ENCODE measurements at regions not wholly inside any gene's neighbourhood (a gene's known extent, or its start where the extent isn't known, plus 50 kb on each side); places are given as distances from the start of the nearest gene placed in this dataset.

DNA sequence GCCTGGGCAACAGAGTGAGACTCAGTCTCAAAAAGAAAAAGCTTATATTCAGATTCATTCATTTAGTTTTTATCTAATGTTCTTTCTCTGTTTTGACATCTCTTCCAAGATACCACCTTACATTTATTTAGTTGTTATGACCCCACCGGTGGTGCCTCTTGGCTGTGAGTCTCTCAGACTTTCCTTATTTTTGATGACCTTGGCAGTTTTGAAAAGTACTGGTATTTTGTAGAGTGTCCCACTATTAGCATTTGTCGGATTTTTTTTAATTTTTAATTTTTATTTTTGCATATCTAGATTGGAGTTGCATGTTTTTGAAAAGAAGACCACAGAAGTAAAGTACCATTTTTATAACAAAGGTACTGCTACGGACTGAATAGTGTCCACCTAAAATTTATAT lies 351.7 kb upstream of the KYNU start:
- intact Hi-C loops (cut with DNase I; ENCODE audit: low total_unique reads): no loop called here

DNA sequence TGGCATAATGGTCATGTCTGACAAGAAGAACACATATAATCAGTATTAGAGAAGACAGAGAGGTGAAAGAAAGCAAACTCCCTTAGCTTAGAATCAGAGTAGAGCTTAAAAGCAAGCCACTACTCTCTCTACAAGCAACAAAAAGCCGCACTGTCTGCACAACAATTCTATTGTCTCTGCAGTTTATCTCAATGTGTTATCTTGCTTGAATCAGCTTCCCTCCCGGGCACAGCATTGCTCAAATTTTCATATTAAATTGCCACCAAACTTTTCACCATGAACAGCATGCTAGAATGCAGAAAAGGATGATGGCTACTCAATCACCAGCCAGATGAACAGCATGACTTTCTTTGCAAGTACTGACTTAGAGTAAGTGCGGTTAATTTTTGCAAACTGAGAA lies 356.0 kb upstream of the KYNU start:
- Histone ChIP-seq H3K27me3 (replicated peaks in 1 of 7) (no peaks in the 10 kb centered on the region), H3K4me1 (no peaks in the 10 kb centered on the region), H3K4me3 (no peak overlapping the region), H3K9me3 (no peaks in the 10 kb centered on the region), H3K27ac (no peak overlapping the region), H3K36me3 (no peaks in the 10 kb centered on the region)
- no peak for DNase-seq
- intact Hi-C loops (cut with DNase I; ENCODE audit: low total_unique reads): no loop called here
- 72 to 89% (median 74%) methylated on average over 3 of the region's 3 CpGs for WGBS, 5 donors
- no peak for TF ChIP-seq POLR2AphosphoS5 (IDR thresholded peaks at IDR 0.05)
- TF ChIP-seq POLR2A (IDR thresholded peaks at IDR 0.05): no peak
- TF ChIP-seq, protein P1, sequence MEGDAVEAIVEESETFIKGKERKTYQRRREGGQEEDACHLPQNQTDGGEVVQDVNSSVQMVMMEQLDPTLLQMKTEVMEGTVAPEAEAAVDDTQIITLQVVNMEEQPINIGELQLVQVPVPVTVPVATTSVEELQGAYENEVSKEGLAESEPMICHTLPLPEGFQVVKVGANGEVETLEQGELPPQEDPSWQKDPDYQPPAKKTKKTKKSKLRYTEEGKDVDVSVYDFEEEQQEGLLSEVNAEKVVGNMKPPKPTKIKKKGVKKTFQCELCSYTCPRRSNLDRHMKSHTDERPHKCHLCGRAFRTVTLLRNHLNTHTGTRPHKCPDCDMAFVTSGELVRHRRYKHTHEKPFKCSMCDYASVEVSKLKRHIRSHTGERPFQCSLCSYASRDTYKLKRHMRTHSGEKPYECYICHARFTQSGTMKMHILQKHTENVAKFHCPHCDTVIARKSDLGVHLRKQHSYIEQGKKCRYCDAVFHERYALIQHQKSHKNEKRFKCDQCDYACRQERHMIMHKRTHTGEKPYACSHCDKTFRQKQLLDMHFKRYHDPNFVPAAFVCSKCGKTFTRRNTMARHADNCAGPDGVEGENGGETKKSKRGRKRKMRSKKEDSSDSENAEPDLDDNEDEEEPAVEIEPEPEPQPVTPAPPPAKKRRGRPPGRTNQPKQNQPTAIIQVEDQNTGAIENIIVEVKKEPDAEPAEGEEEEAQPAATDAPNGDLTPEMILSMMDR (IDR thresholded peaks at IDR 0.05 in 8 of 11, conservative IDR thresholded peaks at IDR 0.05 in 3 of 11): no peak

More for the DNA sequence above, 351.7 kb upstream of the KYNU start:
- TF ChIP-seq POLR2AphosphoS5 (IDR thresholded peaks at IDR 0.05): no peak
- TF ChIP-seq POLR2A (IDR thresholded peaks at IDR 0.05): no peak
- TF ChIP-seq, protein P1 (IDR thresholded peaks at IDR 0.05 in 8 of 11, conservative IDR thresholded peaks at IDR 0.05 in 3 of 11): no peak
- Histone ChIP-seq H3K27me3 (replicated peaks in 1 of 7) (no peaks in the 10 kb centered on the region), H3K27ac (no peak overlapping the region), H3K9me3 (no peaks in the 10 kb centered on the region), H3K36me3 (no peaks in the 10 kb centered on the region), H3K4me1 (no peaks in the 10 kb centered on the region), H3K4me3 (no peak overlapping the region)
- WGBS, 5 donors: 70 to 92% (median 86%) methylated on average over 3 of the region's 3 CpGs
- DNase-seq: no peak

DNA sequence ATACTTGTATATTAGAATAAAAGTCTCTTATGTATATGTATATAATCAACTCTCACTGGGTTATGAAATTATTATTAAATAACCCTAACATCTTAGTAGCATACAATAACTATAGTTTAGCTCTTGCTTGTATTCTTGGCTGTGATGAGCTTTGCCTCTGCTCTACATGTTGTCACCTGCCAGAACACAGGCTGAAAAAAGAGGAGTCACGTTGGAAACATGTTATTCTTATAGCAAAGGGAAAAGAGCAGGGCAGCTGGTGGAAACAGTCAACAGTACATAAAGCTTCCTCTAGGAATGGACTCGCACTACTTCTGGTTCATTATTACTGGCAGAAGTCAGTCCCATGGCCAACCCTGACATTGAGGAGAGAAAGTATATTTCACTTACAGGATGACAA lies 362.0 kb upstream of the KYNU start:
- H3K4me1 ChIP-seq: no peaks in the 10 kb centered on the region
- no peaks in the 10 kb centered on the region for H3K27me3 ChIP-seq (replicated peaks in 1 of 7)
- intact Hi-C loops (cut with DNase I; ENCODE audit: low total_unique reads): no loop called here
- H3K9me3 ChIP-seq: no peaks in the 10 kb centered on the region
- no peak overlapping the region for H3K27ac ChIP-seq
- H3K36me3 ChIP-seq: no peaks in the 10 kb centered on the region
- DNase-seq: no peak
- WGBS, 5 donors: 71 to 90% (median 77%) methylated on average over 2 of the region's 2 CpGs
- no peak overlapping the region for H3K4me3 ChIP-seq
- TF ChIP-seq, protein P1 (IDR thresholded peaks at IDR 0.05 in 8 of 11, conservative IDR thresholded peaks at IDR 0.05 in 3 of 11): no peak
- TF ChIP-seq POLR2AphosphoS5 (IDR thresholded peaks at IDR 0.05) (no peak), POLR2A (IDR thresholded peaks at IDR 0.05) (no peak)

DNA sequence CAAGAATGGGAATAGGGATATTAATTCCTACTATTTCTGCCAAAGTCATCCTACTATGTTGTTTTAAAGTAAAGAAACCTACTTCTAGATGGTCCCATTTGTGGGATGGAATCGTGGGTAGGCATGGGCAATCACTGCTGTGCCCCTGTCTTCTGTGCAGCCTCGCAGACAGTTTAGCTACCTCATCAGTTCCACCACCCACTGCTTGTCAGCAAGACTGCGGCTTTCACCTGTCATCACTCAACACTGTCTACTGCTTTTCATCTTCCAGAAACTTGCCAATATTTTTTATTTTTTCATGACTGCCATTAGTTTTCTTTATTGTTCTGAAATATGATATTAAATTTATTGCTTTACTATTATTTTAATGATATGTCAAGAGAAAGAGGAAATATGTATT lies 368.1 kb upstream of the KYNU start:
- TF ChIP-seq POLR2A (IDR thresholded peaks at IDR 0.05): no peak
- no peak for TF ChIP-seq POLR2AphosphoS5 (IDR thresholded peaks at IDR 0.05)
- TF ChIP-seq, protein P1 (IDR thresholded peaks at IDR 0.05 in 8 of 11, conservative IDR thresholded peaks at IDR 0.05 in 3 of 11): no peak
- 71 to 81% (median 73%) methylated on average over 3 of the region's 3 CpGs for WGBS, 5 donors
- H3K36me3 ChIP-seq: no peaks in the 10 kb centered on the region
- intact Hi-C loops (cut with DNase I; ENCODE audit: low total_unique reads): no loop called here
- no peak overlapping the region for H3K4me3 ChIP-seq
- no peaks in the 10 kb centered on the region for H3K9me3 ChIP-seq
- no peaks in the 10 kb centered on the region for H3K4me1 ChIP-seq
- no peak for DNase-seq
- H3K27ac ChIP-seq: no peak overlapping the region
- H3K27me3 ChIP-seq (replicated peaks in 1 of 7): no peaks in the 10 kb centered on the region
